HG03095 (cell line): ENCODE measurements at regions not wholly inside any gene's neighbourhood (a gene's known extent, or its start where the extent isn't known, plus 50 kb on each side); places are given as distances from the start of the nearest gene placed in this dataset.

Experiments used
- ATAC-seq: cut with Tn5 transposase; IDR thresholded peaks from one replicate; pipeline ENCODE4 v1.9.1; 2021; ENCODE audit warnings: moderate library complexity; ENCODE audit not compliant: unreplicated experiment

GRCh38 chr9:79357194-79357593 is 214.6 kb upstream of the TLE4 start:
- ATAC-seq, result no peak

DNA sequence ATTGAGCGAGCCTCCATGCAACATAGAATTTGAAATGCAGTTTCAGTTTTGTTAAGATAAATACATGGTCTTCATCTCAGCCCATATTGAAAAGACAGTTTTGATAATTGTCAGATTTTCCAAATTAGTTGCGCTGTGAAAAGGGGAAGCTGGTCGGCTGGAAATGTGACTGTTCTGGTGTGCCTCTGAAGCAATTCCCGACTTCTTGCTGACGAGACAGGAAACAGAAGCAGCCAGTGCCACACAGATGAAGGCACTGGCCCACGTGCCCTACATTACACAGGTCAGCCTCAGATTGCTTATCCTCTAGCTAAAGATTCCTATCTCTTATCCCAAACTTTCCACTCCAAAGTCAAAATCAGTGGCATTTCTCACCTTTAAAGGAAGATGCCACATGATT is 214.1 kb upstream of the TLE4 start:
- ATAC-seq, result no peak

DNA sequence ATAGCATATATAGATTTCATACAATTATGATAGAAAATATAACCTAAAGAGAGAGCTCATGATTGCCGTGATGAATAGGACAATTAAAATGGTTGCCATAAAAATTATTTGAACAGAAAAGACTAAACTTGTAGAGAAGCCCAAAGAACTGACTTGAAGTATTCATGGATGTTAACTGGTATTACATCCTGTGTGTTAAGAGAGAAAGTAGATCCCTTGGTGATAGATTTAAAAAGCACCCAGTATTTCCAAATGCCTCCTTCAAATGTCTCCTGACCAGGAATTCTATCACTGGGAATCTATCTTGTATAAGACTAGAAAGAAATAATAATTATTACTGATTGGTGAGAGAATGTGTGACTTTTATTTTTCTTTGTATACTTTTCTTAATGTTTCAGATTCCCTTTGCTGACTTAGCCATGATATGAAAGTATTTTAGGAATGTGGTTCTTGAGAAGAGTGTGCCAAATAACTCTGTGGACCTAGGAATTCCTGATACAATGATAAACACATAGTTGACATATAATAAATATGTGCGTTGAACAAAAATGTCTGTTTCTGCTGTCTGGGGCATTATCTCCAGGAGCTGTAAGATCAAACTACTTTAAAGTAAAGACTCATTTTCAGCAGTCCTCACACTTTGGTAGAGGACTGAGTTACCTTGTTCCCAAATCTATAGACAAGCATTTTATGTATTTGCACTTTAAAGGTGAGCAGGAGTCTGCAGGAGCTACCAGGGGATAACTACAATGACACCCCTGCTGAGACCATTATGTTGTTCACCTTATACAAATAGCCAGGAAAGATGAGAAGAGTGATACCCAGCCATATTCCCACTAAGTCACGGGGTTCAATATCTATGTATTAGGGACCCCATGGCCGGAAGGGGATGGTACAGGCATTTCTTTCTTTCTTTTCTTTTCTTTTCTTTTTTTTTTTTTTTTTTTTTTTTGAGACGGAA is 211.1 kb upstream of the TLE4 start:
- ATAC-seq, result no peak

DNA sequence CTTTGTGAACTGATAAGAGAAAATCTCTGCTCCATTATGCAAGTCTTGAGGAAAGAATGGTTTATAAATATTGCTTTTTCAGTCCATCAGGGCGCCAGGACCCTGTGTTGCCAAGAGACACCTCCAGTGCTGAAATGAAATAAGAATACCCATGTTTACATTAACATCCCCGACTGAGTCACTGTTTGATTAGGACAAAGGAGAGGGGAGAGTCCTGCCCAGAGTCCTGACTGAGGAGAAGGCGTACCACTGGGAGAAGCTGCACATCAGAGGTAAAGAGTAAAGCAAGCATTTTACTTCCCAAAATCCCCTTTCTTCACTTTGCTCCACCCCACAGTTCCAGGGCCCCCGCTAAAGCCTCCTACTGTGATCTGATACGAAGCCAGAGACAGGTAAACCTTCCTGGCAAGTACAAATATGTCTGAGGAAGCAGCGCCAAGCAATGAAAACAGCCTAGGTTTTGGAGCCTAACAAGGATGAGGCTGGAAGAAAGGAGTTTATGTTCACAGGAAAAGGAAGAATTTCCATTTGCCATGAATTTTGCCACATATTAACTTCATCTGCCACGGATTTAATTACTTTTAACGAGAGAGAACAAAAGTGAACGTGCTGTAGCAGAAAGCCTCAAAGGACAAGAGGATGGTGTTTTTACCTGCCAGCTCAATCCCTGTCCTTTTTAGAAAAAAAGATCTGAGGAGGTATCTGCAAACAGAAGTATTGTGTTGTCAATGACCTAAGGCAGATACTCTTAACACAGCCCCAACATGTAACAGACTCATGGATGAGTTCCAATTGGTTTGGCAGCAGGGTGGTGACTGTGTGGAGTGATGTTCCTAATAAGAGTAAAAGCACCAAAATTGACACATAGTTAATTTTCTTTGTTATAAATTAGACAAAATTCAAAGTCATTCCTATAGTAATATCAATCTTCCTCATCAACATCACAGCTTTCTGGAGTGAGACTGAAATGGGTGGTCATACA is 209.4 kb upstream of the TLE4 start:
- ATAC-seq, result no peak

GRCh38 chr9:79369676-79370075 is 202.1 kb upstream of the TLE4 start:
- no peak for ATAC-seq

- no peak for ATAC-seq
Observed at GRCh38 chr9:79371301-79371700, 200.5 kb upstream of the TLE4 start.

GRCh38 chr9:79371948-79372555 is 199.7 kb upstream of the TLE4 start:
- ATAC-seq, result no peak

GRCh38 chr9:79377339-79377855 is 194.4 kb upstream of the TLE4 start:
- ATAC-seq, result no peak

- ATAC-seq, result no peak
Observed at GRCh38 chr9:79378107-79378506, 193.7 kb upstream of the TLE4 start.

- no peak for ATAC-seq
Observed at GRCh38 chr9:79382044-79382443, 189.7 kb upstream of the TLE4 start.

DNA sequence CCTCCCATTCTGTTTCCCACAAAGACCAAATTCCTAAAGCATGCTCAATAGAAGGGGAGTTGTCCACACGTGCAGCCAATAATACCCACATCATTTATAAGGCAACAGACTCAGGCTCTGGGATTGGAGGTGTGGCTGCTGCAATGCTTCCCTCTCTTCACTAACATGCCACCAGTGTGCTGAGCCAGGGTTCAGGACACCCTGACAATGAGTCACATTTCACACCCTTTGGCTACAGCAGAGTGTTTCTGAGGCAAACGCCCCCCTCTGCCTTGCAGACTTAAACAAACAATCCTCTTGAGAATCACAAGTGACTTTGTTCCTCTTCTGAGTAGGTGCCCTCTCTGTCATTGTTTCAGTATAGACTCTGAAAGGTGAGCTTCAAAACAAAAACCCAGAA is 189.3 kb upstream of the TLE4 start:
- no peak for ATAC-seq

GRCh38 chr9:79383096-79383495 is 188.7 kb upstream of the TLE4 start:
- ATAC-seq, result no peak

DNA sequence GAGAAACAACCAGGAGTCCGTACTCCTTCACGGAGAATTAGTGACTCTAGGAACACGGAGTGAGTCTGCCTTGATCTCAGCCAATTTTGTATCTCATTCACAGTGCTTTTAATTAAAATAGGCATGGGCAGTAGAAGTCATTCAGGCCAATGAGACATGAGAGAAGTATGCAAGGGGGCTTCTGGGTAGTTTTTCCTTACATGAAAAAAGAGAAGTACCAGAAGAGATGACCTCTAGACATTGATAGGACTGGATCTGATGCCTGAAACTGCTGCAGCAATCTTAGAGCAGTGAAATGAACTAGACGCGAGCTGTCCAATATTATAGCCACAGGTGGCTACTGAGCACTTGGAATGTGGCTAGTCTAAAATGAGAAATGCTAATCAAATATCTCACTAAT is 187.7 kb upstream of the TLE4 start:
- ATAC-seq, result no peak

DNA sequence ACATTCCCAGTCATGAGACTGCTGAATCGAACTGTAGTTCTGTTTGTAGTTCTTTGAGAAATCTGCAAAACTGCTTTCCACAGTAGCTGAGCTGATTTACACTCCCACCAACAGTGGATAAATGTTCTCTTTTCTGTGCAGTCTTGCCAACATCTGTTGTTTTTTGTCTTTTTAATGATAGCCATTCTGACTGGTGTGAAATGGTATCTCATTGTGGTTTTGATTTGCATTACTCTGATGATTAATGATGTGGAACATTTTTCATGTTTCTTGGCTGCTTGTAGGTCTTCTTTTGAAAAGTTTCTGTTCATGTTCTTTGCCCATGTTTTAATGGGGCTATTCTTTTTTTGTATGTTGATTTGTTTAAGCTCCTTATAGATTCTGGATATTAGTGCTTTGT is 187.3 kb upstream of the TLE4 start:
- no peak for ATAC-seq

- no peak for ATAC-seq
Observed at GRCh38 chr9:79387101-79387835, 184.5 kb upstream of the TLE4 start.

DNA sequence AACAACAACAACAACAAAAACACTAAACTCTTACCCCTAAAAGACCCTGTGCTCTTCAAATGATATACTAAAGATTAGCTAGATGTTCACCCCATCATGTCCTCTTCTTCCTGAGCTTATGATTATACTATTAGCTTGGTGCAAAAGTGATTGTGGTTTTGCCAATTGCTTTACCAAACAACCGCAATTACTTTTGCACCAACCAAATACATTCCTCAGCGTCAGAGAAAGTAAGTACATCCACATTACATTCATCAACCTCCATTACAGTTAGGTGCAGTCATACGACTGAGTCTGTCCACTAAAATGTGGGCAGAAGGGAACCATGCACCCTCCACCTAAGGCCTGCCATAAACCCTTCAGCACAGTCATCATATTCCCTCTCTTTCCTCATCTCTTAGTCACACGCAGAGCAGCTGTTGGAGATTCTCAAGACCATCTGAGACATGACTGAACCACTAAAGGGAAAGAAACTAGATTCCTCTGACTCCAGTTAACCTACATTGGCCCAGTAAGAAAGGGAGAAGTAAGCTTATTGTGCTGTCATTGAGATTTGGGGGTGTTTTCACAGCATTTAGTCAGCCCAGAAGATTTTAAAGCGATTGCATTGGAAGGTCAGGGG is 181.6 kb upstream of the TLE4 start:
- no peak for ATAC-seq

- no peak for ATAC-seq
Observed at GRCh38 chr9:79390781-79391770, 180.7 kb upstream of the TLE4 start.

GRCh38 chr9:79395228-79395627 is 176.5 kb upstream of the TLE4 start:
- ATAC-seq, result no peak

DNA sequence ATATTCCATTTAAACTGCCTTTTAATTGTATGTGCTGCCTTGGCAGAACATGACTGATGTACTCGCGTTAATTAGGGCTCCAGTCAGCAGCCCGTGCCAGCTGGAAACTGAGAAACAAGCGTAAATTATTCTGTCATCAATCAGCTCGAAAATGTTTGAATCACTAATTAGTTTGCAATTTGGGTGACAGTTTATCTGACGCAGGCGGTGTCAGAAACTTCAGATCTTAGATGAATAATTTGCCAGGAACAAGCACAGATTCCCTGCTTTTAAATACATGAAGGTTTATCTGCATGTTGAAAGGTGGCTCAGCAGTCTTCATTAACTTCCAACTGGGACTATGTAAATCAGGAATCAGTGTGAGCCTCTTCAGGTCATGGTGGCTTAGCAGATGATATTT is 176.0 kb upstream of the TLE4 start:
- ATAC-seq, result no peak
